ENCODE measurements at regions not wholly inside any gene's neighbourhood (a gene's known extent, or its start where the extent isn't known, plus 50 kb on each side); places are given as distances from the start of the nearest gene placed in this dataset.

- peak; percentile 41 to 57 for DNase-seq (ENCODE audit: low read depth in 2 of 2)
These were observed 263.7 kb downstream of the KCTD12 start for GRCh38 chr13:76622315-76623040.

- DNase-seq (ENCODE audit: low read depth in 2 of 2): no peak
These were observed 264.5 kb downstream of the KCTD12 start for GRCh38 chr13:76621705-76622104.

GRCh38 chr13:76620036-76620435, 266.2 kb downstream of the KCTD12 start:
- DNase-seq (ENCODE audit: low read depth in 2 of 2): no peak

- no peak for DNase-seq (ENCODE audit: low read depth in 2 of 2)
These were observed 266.6 kb downstream of the KCTD12 start for GRCh38 chr13:76619631-76620030.

- DNase-seq (ENCODE audit: low read depth in 2 of 2): peak; percentile 45 to 91
These were observed 275.3 kb downstream of the KCTD12 start for GRCh38 chr13:76610819-76611415.

- DNase-seq (ENCODE audit: low read depth in 2 of 2): no peak
These were observed 276.6 kb downstream of the KCTD12 start for GRCh38 chr13:76609643-76610042.

- no peak for DNase-seq (ENCODE audit: low read depth in 2 of 2)
These were observed 278.3 kb downstream of the KCTD12 start for GRCh38 chr13:76607866-76608265.

- peak; percentile 18 to 74 for DNase-seq (ENCODE audit: low read depth in 2 of 2)
These were observed 286.1 kb downstream of the KCTD12 start for GRCh38 chr13:76600081-76600480.

- DNase-seq (ENCODE audit: low read depth in 2 of 2): no peak
These were observed 288.3 kb downstream of the KCTD12 start for GRCh38 chr13:76597868-76598267.

- no peak for DNase-seq (ENCODE audit: low read depth in 2 of 2)
These were observed 290.0 kb downstream of the KCTD12 start for GRCh38 chr13:76596216-76596615.

GRCh38 chr13:76594435-76594834, 291.8 kb downstream of the KCTD12 start:
- DNase-seq (ENCODE audit: low read depth in 2 of 2): no peak

- DNase-seq (ENCODE audit: low read depth in 2 of 2): no peak
These were observed 299.4 kb downstream of the KCTD12 start for GRCh38 chr13:76586842-76587241.

GRCh38 chr13:76579701-76580100, 306.5 kb downstream of the KCTD12 start:
- no peak for DNase-seq (ENCODE audit: low read depth in 2 of 2)

GRCh38 chr13:76575634-76576033, 310.6 kb downstream of the KCTD12 start:
- DNase-seq (ENCODE audit: low read depth in 2 of 2): peak in 1 of 2 donors; percentile 8

- DNase-seq (ENCODE audit: low read depth in 2 of 2): peak in 1 of 2 donors; percentile 1
These were observed 315.7 kb downstream of the KCTD12 start for GRCh38 chr13:76570510-76570971.

- DNase-seq (ENCODE audit: low read depth in 2 of 2): peak in 1 of 2 donors; percentile 46
These were observed 329.6 kb downstream of the KCTD12 start for GRCh38 chr13:76556627-76557026.

- peak in 1 of 2 donors; percentile 38 for DNase-seq (ENCODE audit: low read depth in 2 of 2)
These were observed 333.4 kb downstream of the KCTD12 start for GRCh38 chr13:76552807-76553206.

- DNase-seq (ENCODE audit: low read depth in 2 of 2): peak; percentile 29 to 77
These were observed 334.0 kb downstream of the KCTD12 start for GRCh38 chr13:76552041-76552772.

GRCh38 chr13:76542176-76542575, 344.0 kb downstream of the KCTD12 start:
- peak in 1 of 2 donors; percentile 63 for DNase-seq (ENCODE audit: low read depth in 2 of 2)

- no peak for DNase-seq (ENCODE audit: low read depth in 2 of 2)
These were observed 348.2 kb downstream of the KCTD12 start for GRCh38 chr13:76538004-76538403.

GRCh38 chr13:76533251-76533650, 353.0 kb downstream of the KCTD12 start:
- DNase-seq (ENCODE audit: low read depth in 2 of 2): no peak

GRCh38 chr13:76527041-76527440, 359.2 kb downstream of the KCTD12 start:
- no peak for DNase-seq (ENCODE audit: low read depth in 2 of 2)
